H1 (cell line): ENCODE measurements at regions not wholly inside any gene's neighbourhood (a gene's known extent, or its start where the extent isn't known, plus 50 kb on each side); places are given as distances from the start of the nearest gene placed in this dataset.

Source experiments
- CBX5 ChIP-seq: fragments of 300-800, 300-1000 bp; sonication (generic); IDR thresholded peaks from 2 replicates; pipeline ENCODE4 v1.7.1; 2016; ENCODE audit warnings: antibody characterized with exemption, low read length, low read depth
- CHD2 ChIP-seq: IDR thresholded peaks from 2 replicates; pipeline ENCODE4 v1.6.1; 2012; ENCODE audit warnings: low read length, improper control_type of control experiment
- CHD7 ChIP-seq: fragments of 300-600 bp; sonication (generic); IDR thresholded peaks from 2 replicates; pipeline ENCODE4 v1.7.1; 2012; ENCODE audit warnings: low read length, moderate library complexity, mild to moderate bottlenecking, inconsistent platforms; ENCODE audit not compliant: insufficient replicate concordance
- CREB1 ChIP-seq: IDR thresholded peaks from 2 replicates; pipeline ENCODE4 v1.6.1; 2012; ENCODE audit warnings: inconsistent platforms
- EP300 ChIP-seq, 2 experiments: IDR thresholded peaks; 1 replicate in 1 of 2; 2 replicates in 1 of 2; pipeline ENCODE4 v1.6.1; 2011 to 2012; ENCODE audit warnings: low read depth in 2 of 2, low read length in 2 of 2, mild to moderate bottlenecking in 2 of 2, borderline replicate concordance in 1 of 2, inconsistent platforms in 1 of 2, moderate library complexity in 1 of 2
- RFX5 ChIP-seq: IDR thresholded peaks from 2 replicates; pipeline ENCODE4 v1.6.1; 2011; ENCODE audit warnings: low read depth, low read length, improper control_type of control experiment, borderline replicate concordance
- SIN3A ChIP-seq, 2 experiments: IDR thresholded peaks in 1 of 2; conservative IDR thresholded peaks in 1 of 2; 2 replicates each; pipeline ENCODE4 v1.6.1; 2011 to 2012; ENCODE audit warnings: low read length in 2 of 2, improper control_type of control experiment in 1 of 2, low read depth in 1 of 2, mild to moderate bottlenecking in 1 of 2
- USF2 ChIP-seq: IDR thresholded peaks from 2 replicates; pipeline ENCODE4 v1.6.1; 2011; ENCODE audit warnings: low read length, improper control_type of control experiment
- ZNF274 ChIP-seq: IDR thresholded peaks from 2 replicates; pipeline ENCODE4 v1.7.0; 2012; ENCODE audit warnings: low read length, borderline replicate concordance; ENCODE audit errors: extremely low read depth

- no peak for TF ChIP-seq CHD7
- TF ChIP-seq CBX5 = no peak
- TF ChIP-seq CREB1 = no peak
- TF ChIP-seq CHD2 = no peak
- TF ChIP-seq ZNF274 = no peak
- no peak for TF ChIP-seq EP300 (IDR thresholded peaks at IDR 0.05; ENCODE audit: borderline replicate concordance in 1 of 2, low read depth in 2 of 2, low read length in 2 of 2)
- TF ChIP-seq USF2 = no peak
- no peak for TF ChIP-seq RFX5
- TF ChIP-seq SIN3A (conservative IDR thresholded peaks at IDR 0.05 in 1 of 2, IDR thresholded peaks at IDR 0.05 in 1 of 2; ENCODE audit: low read depth in 1 of 2, low read length in 2 of 2) = no peak
These were observed 410.2 kb downstream of the PRR16 start (continued) for GRCh38 chr5:120874081-120874862.
